Sigmoid colon (tissue), 4 donors: ENCODE measurements at regions not wholly inside any gene's neighbourhood (a gene's known extent, or its start where the extent isn't known, plus 50 kb on each side); places are given as distances from the start of the nearest gene placed in this dataset.

Experiments used
- EP300 ChIP-seq, 4 donors: sonication (generic); formaldehyde crosslinking; IDR thresholded peaks; one replicate each; pipeline ENCODE4 v1.6.1; 2017; ENCODE audit warnings: antibody characterized with exemption in 4 of 4
- POLR2A ChIP-seq, 2 donors: fragments of 450-650 bp; IDR thresholded peaks; one replicate each; pipeline ENCODE4 v1.6.1; 2016; ENCODE audit warnings: antibody characterized with exemption in 2 of 2, mild to moderate bottlenecking in 2 of 2, moderate library complexity in 2 of 2
- POLR2AphosphoS5 ChIP-seq, 4 donors: sonication (generic); formaldehyde crosslinking; IDR thresholded peaks; one replicate each; pipeline ENCODE4 v1.6.1; 2017; ENCODE audit warnings: antibody characterized with exemption in 4 of 4
- TF ChIP-seq, protein P1 (sequence below), 4 experiments: fragments of 450-650 bp in 3 of 4; fragments of 200-600 bp in 1 of 4; IDR thresholded peaks; one replicate each; pipeline ENCODE4 v1.5.1; 2016 to 2019; ENCODE audit warnings: antibody characterized with exemption in 4 of 4, mild to moderate bottlenecking in 3 of 4, moderate library complexity in 2 of 4

DNA sequence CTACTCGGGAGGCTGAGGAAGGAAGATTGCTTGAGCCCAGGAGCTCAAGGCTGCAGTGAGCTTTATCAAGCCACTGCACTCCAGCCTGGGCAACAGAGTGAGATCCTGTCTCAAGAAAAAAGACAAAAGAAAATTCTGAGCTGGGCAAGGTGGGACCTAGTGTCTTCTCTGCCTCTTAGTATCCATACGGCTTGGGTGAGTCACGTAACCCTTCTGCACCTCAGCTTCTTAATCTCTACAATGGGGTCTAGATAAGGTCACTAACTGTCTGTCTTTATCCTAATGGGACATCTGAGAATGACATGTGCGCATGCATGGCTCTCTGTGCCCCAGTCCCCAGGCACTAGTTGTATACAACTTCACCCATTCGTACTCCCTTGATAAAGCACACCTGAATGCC is 53.4 kb upstream of the TLK1 start:
- TF ChIP-seq, protein P1, sequence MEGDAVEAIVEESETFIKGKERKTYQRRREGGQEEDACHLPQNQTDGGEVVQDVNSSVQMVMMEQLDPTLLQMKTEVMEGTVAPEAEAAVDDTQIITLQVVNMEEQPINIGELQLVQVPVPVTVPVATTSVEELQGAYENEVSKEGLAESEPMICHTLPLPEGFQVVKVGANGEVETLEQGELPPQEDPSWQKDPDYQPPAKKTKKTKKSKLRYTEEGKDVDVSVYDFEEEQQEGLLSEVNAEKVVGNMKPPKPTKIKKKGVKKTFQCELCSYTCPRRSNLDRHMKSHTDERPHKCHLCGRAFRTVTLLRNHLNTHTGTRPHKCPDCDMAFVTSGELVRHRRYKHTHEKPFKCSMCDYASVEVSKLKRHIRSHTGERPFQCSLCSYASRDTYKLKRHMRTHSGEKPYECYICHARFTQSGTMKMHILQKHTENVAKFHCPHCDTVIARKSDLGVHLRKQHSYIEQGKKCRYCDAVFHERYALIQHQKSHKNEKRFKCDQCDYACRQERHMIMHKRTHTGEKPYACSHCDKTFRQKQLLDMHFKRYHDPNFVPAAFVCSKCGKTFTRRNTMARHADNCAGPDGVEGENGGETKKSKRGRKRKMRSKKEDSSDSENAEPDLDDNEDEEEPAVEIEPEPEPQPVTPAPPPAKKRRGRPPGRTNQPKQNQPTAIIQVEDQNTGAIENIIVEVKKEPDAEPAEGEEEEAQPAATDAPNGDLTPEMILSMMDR (IDR thresholded peaks at IDR 0.05) = no peak
- no peak for TF ChIP-seq POLR2A (IDR thresholded peaks at IDR 0.05)
- TF ChIP-seq EP300 (IDR thresholded peaks at IDR 0.05) = no peak
- no peak for TF ChIP-seq POLR2AphosphoS5 (IDR thresholded peaks at IDR 0.05)
